ENCODE measurements at regions not wholly inside any gene's neighbourhood (a gene's known extent, or its start where the extent isn't known, plus 50 kb on each side); places are given as distances from the start of the nearest gene placed in this dataset.

- Mint-ChIP-seq H3K36me3 (ENCODE audit: low read depth) (no peaks in the 10 kb centered on the region), H3K4me3 (no peak overlapping the region)
These were observed 208.3 kb downstream of the C16orf95 start for GRCh38 chr16:87108941-87109340.

DNA sequence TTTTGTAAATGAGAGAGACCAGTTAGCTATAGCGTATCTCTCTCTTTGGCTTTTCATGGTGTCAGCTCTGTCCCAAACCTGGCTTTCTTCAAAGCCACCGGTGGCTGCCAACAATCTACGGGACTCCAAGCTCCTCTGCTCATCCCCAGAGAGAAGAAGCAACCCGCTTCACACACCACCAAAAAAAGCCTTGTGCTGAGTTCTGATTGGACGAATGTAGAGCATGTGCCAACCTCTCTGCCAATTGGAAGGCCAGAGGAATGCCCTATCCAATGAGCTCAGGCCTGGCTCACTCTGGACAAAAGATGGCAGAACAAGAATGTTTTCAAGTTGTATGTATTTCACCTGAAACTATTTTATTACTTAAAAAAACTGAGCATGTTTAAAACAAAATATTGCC lies 202.4 kb downstream of the C16orf95 start:
- no peak overlapping the region for H3K27ac ChIP-seq (ENCODE audit: low read depth, low read length)
- H3K36me3 Mint-ChIP-seq (ENCODE audit: low read depth): no peaks in the 10 kb centered on the region
- no peaks in the 10 kb centered on the region for H3K9me3 Mint-ChIP-seq
- H3K4me3 ChIP-seq (ENCODE audit: low read length): no peak overlapping the region
- no peaks in the 10 kb centered on the region for H3K27me3 Mint-ChIP-seq (ENCODE audit: insufficient read depth)
- H3K4me1 ChIP-seq (ENCODE audit: control insufficient read depth, insufficient read depth, low read length): no peaks in the 10 kb centered on the region
- no peaks in the 10 kb centered on the region for H3K27me3 ChIP-seq (ENCODE audit: control insufficient read depth, insufficient read depth, low read length, poor library complexity, severe bottlenecking)
- no peak for TF ChIP-seq CTCF (conservative IDR thresholded peaks at IDR 0.05)
- no peaks in the 10 kb centered on the region for H3K9me3 ChIP-seq (ENCODE audit: control insufficient read depth, low read length)
- DNase-seq: peak; percentile 22
- peaks cover 2% of the 10 kb centered on the region for H3K4me1 Mint-ChIP-seq
- H3K4me3 Mint-ChIP-seq: no peak overlapping the region
- no peak overlapping the region for H3K27ac Mint-ChIP-seq
- WGBS, 2 experiments (ENCODE audit: insufficient coverage in 1 of 2, insufficient read length in 1 of 2): 92 to 94% methylated on average over 2 to 5 of the region's 5 CpGs
- H3K36me3 ChIP-seq (ENCODE audit: control insufficient read depth, insufficient read depth, low read length): no peaks in the 10 kb centered on the region
- H3K9ac ChIP-seq (ENCODE audit: extremely low read depth, low read length, poor library complexity, severe bottlenecking): no peak overlapping the region

More at GRCh38 chr16:87108941-87109340, 208.3 kb downstream of the C16orf95 start:
- WGBS, 2 experiments (ENCODE audit: insufficient coverage in 1 of 2, insufficient read length in 1 of 2): 100% methylated on average over 1 of the region's 1 CpG; no CpG with 5 or more reads in 1 of the 2 experiments
- DNase-seq: no peak
- no peaks in the 10 kb centered on the region for H3K27me3 ChIP-seq (ENCODE audit: control insufficient read depth, insufficient read depth, low read length, poor library complexity, severe bottlenecking)
- no peak overlapping the region for H3K9ac ChIP-seq (ENCODE audit: extremely low read depth, low read length, poor library complexity, severe bottlenecking)
- H3K27ac Mint-ChIP-seq: no peak overlapping the region
- peaks cover 6% of the 10 kb centered on the region for H3K27me3 Mint-ChIP-seq (ENCODE audit: insufficient read depth)
- H3K9me3 ChIP-seq (ENCODE audit: control insufficient read depth, low read length): no peaks in the 10 kb centered on the region
- no peak for TF ChIP-seq CTCF (conservative IDR thresholded peaks at IDR 0.05)
- H3K4me3 ChIP-seq (ENCODE audit: low read length): no peak overlapping the region
- H3K27ac ChIP-seq (ENCODE audit: low read depth, low read length): no peak overlapping the region
- H3K4me1 ChIP-seq (ENCODE audit: control insufficient read depth, insufficient read depth, low read length): no peaks in the 10 kb centered on the region
- peaks cover 3% of the 10 kb centered on the region for H3K9me3 Mint-ChIP-seq
- no peaks in the 10 kb centered on the region for H3K36me3 ChIP-seq (ENCODE audit: control insufficient read depth, insufficient read depth, low read length)
- no peaks in the 10 kb centered on the region for H3K4me1 Mint-ChIP-seq

DNA sequence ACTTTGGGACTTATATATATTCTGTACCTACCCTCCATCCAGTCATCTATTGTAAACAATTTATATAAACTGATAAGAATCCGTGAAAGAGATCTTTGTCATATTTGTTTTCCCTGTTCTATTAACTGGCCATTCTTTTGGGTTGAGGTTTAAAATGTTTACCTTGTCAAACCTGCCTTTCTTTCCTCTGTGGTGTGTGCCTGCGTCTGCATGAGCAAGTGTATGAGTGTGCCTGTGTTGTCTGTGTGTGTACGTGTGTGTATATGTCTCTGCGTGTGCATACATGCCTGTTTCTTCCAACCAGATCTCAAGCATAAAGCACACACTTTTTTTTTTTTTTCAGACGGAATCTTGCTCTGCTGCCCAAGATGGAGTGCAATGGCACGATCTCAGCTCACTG lies 201.5 kb downstream of the C16orf95 start:
- no peak overlapping the region for H3K9ac ChIP-seq (ENCODE audit: extremely low read depth, low read length, poor library complexity, severe bottlenecking)
- Mint-ChIP-seq H3K36me3 (ENCODE audit: low read depth) (no peaks in the 10 kb centered on the region), H3K27ac (no peak overlapping the region), H3K4me3 (no peak overlapping the region), H3K27me3 (ENCODE audit: insufficient read depth) (no peaks in the 10 kb centered on the region), H3K9me3 (no peaks in the 10 kb centered on the region), H3K4me1 (peaks cover 2% of the 10 kb centered on the region)
- whole genome bisulfite sequencing, 2 experiments (ENCODE audit: insufficient coverage in 1 of 2, insufficient read length in 1 of 2): 83% methylated on average over 4 of the region's 6 CpGs; no CpG with 5 or more reads in 1 of the 2 experiments
- no peak for TF ChIP-seq CTCF (conservative IDR thresholded peaks at IDR 0.05)
- no peak overlapping the region for H3K27ac ChIP-seq (ENCODE audit: low read depth, low read length)
- no peaks in the 10 kb centered on the region for H3K4me1 ChIP-seq (ENCODE audit: control insufficient read depth, insufficient read depth, low read length)
- no peaks in the 10 kb centered on the region for H3K9me3 ChIP-seq (ENCODE audit: control insufficient read depth, low read length)
- H3K4me3 ChIP-seq (ENCODE audit: low read length): no peak overlapping the region
- no peaks in the 10 kb centered on the region for H3K36me3 ChIP-seq (ENCODE audit: control insufficient read depth, insufficient read depth, low read length)
- no peak for DNase-seq
- H3K27me3 ChIP-seq (ENCODE audit: control insufficient read depth, insufficient read depth, low read length, poor library complexity, severe bottlenecking): no peaks in the 10 kb centered on the region

Data from endodermal cell (in vitro differentiated cells).